Central memory CD8-positive, alpha-beta T cell (primary cell): ENCODE measurements at regions not wholly inside any gene's neighbourhood (a gene's known extent, or its start where the extent isn't known, plus 50 kb on each side); places are given as distances from the start of the nearest gene placed in this dataset.
"Not testable (repeated sequence)": the region's sequence is repeated elsewhere in the genome, so short reads cannot be mapped to it uniquely, and the experiment has no call there.

ENCODE experiments used
- ATAC-seq: fragments of 150-1000 bp; cut with Tn5 transposase; replicated peaks from 2 replicates; pipeline ENCODE4 v1.10.0; 2022; ENCODE audit warnings: mild to moderate bottlenecking, moderate FRiP score, moderate number of reproducible peaks; ENCODE audit not compliant: poor library complexity, severe bottlenecking; ENCODE audit errors: extremely low read depth
- DNase-seq, 2 donors: peaks; one replicate each; pipeline ENCODE4 v3.0.0; 2021; ENCODE audit warnings: low spot score in 2 of 2
- H3K27ac Mint-ChIP-seq: one replicate; pipeline ENCODE4 v1.8.0; 2022; ENCODE audit warnings: low read depth, mild to moderate bottlenecking, moderate library complexity, mixed read lengths
- H3K27me3 Mint-ChIP-seq: one replicate; pipeline ENCODE4 v1.8.0; 2022; ENCODE audit warnings: mixed read lengths
- H3K36me3 Mint-ChIP-seq: one replicate; pipeline ENCODE4 v1.8.0; 2022; ENCODE audit warnings: mild to moderate bottlenecking, moderate library complexity, mixed read lengths; ENCODE audit not compliant: insufficient read depth
- H3K4me1 Mint-ChIP-seq: one replicate; pipeline ENCODE4 v1.8.0; 2022; ENCODE audit warnings: mixed read lengths
- H3K4me3 Mint-ChIP-seq: one replicate; pipeline ENCODE4 v1.8.0; 2022; ENCODE audit warnings: mild to moderate bottlenecking, moderate library complexity, mixed read lengths
- H3K9me3 Mint-ChIP-seq: one replicate; pipeline ENCODE4 v1.8.0; 2022; ENCODE audit warnings: mixed read lengths

- not testable (repeated sequence) for H3K9me3 Mint-ChIP-seq, H3K36me3 Mint-ChIP-seq, H3K4me3 Mint-ChIP-seq, H3K27ac Mint-ChIP-seq
- H3K27me3 Mint-ChIP-seq = peaks cover 78% of the 10 kb centered on the region
- DNase-seq (peak; percentile 62 to 68), ATAC-seq (peak; percentile 86)
- H3K4me1 Mint-ChIP-seq = peaks cover 12% of the 10 kb centered on the region
These were observed 535.6 kb downstream of the TMEM121 start for GRCh38 chr14:106061877-106062500.

GRCh38 chr14:106062502-106063272, 536.3 kb downstream of the TMEM121 start:
- DNase-seq = no peak
- H3K36me3 Mint-ChIP-seq = no peaks in the 10 kb centered on the region
- H3K27ac Mint-ChIP-seq = no peak overlapping the region
- no peak overlapping the region for H3K4me3 Mint-ChIP-seq
- H3K9me3 Mint-ChIP-seq = no peaks in the 10 kb centered on the region
- H3K27me3 Mint-ChIP-seq = peaks cover 79% of the 10 kb centered on the region
- peaks cover 12% of the 10 kb centered on the region for H3K4me1 Mint-ChIP-seq
- no peak for ATAC-seq

GRCh38 chr14:106067935-106068334, 541.6 kb downstream of the TMEM121 start:
- H3K9me3 Mint-ChIP-seq = no peaks in the 10 kb centered on the region
- H3K27me3 Mint-ChIP-seq = peaks cover 85% of the 10 kb centered on the region
- ATAC-seq = no peak
- no peaks in the 10 kb centered on the region for H3K36me3 Mint-ChIP-seq
- H3K4me1 Mint-ChIP-seq = no peaks in the 10 kb centered on the region
- no peak for DNase-seq
- H3K4me3 Mint-ChIP-seq = no peak overlapping the region
- no peak overlapping the region for H3K27ac Mint-ChIP-seq

DNA sequence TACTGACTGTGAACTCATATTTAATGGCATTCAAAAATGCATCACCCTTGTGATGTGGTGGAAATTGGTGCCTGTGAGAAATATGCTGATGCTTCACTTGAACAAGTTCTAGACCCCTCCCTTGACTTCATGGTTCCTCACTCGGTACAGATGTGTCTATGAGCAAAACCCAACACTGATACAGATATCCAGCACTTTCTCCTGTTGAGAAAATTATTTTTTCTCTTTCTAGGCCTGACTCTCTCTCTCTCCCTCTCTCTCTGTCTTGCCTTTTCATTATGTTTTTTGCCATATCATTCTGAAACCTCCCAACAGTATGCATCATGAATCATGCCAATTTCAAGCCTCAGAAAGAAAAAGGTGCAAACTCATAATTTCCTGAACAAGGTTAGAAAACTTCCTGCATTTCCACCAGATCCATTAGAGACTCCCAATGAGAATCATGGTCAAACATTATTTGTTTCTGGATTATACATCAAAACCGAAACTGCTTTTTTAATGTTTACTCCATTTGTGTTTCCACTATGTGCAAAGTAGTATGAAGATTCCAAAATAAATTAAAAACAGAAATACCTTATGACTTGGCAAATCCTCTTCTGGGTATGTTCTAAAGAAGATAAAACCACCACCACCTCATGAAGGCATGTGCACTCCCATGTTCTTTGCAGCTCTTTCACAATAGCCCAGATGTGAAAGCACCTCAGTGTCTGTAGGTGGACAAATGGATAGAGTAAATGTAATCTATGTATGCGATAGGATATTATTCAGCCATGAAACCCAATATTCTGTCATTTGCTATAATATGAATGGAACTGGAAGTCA, 543.6 kb downstream of the TMEM121 start:
- no peak for DNase-seq
- no peaks in the 10 kb centered on the region for H3K9me3 Mint-ChIP-seq
- H3K4me1 Mint-ChIP-seq = no peaks in the 10 kb centered on the region
- H3K4me3 Mint-ChIP-seq = no peak overlapping the region
- H3K27ac Mint-ChIP-seq = no peak overlapping the region
- H3K27me3 Mint-ChIP-seq = peaks cover 77% of the 10 kb centered on the region
- H3K36me3 Mint-ChIP-seq = no peaks in the 10 kb centered on the region
- no peak for ATAC-seq

DNA sequence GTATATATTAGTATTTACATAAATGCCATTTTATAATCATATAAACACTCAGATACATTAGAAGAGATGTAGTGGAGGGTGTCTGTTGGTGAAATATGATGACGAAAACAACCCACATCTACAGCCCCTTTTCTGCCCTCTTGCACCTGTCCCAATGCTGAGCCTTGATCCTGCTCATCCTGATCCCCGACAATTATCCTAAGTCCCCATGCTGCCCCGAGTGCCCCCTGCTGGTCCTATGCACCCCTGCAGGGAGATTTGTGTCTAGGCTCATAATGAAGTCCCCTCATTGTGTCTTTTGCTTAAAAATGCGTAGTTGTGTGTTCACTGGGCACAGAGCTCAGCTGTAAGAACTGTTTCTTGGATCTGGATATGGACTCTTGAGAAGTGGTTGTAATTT, 554.5 kb downstream of the TMEM121 start:
- Mint-ChIP-seq H3K27ac (no peak overlapping the region), H3K9me3 (no peaks in the 10 kb centered on the region), H3K36me3 (no peaks in the 10 kb centered on the region), H3K4me1 (no peaks in the 10 kb centered on the region), H3K27me3 (peaks cover 40% of the 10 kb centered on the region), H3K4me3 (no peak overlapping the region)
- DNase-seq = no peak
- no peak for ATAC-seq

GRCh38 chr14:106081721-106082120, 555.3 kb downstream of the TMEM121 start:
- ATAC-seq, H3K27ac Mint-ChIP-seq, DNase-seq, H3K9me3 Mint-ChIP-seq, H3K4me1 Mint-ChIP-seq, H3K4me3 Mint-ChIP-seq, H3K36me3 Mint-ChIP-seq: not testable (repeated sequence)
- H3K27me3 Mint-ChIP-seq = peaks cover 40% of the 10 kb centered on the region

DNA sequence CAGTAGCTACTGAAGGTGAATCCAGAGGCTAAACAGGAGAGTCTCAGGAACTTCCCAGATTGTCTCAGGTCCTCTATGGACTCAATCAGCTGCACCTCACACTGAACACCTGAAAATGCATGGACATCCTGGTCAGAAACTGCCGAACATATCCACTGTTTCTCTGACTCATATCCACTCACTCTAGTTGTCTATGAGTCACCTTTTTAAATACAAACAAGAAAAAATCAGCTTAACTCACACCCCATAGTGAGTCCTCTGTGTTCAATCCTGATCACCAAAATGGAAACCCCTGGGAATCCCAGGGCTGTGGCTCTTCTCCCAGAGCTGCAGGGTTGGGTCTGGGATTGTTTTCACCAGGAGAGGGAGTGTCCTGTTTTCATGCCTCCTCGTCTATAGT, 556.7 kb downstream of the TMEM121 start:
- no peak for ATAC-seq
- peaks cover 29% of the 10 kb centered on the region for H3K27me3 Mint-ChIP-seq
- no peak overlapping the region for H3K4me3 Mint-ChIP-seq
- no peaks in the 10 kb centered on the region for H3K9me3 Mint-ChIP-seq
- H3K36me3 Mint-ChIP-seq = no peaks in the 10 kb centered on the region
- H3K27ac Mint-ChIP-seq = no peak overlapping the region
- H3K4me1 Mint-ChIP-seq = no peaks in the 10 kb centered on the region
- no peak for DNase-seq

DNA sequence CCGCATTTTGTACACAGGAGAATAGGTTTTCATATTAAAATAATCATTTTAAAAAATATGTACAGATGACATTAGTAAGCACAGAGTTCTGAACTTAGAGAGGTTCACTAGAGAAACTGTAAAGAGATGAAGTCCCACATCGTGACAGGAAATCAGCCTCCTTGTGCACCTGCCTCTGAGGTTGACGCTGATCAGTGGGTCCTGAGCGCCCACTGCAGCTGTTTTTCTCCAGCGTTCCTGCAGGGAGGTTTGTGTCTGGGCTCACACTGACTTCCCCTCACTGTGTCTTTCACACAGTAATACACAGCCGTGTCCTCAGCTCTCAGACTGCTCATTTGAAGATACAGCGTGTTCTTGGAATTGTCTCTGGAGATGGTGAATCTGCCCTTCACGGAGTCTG, 561.5 kb downstream of the TMEM121 start:
- no peak for DNase-seq
- no peaks in the 10 kb centered on the region for H3K9me3 Mint-ChIP-seq
- ATAC-seq = no peak
- no peaks in the 10 kb centered on the region for H3K27me3 Mint-ChIP-seq
- H3K27ac Mint-ChIP-seq = no peak overlapping the region
- no peak overlapping the region for H3K4me3 Mint-ChIP-seq
- H3K36me3 Mint-ChIP-seq = no peaks in the 10 kb centered on the region
- no peaks in the 10 kb centered on the region for H3K4me1 Mint-ChIP-seq

- H3K36me3 Mint-ChIP-seq, H3K27me3 Mint-ChIP-seq, H3K4me1 Mint-ChIP-seq, DNase-seq, H3K4me3 Mint-ChIP-seq, H3K9me3 Mint-ChIP-seq, H3K27ac Mint-ChIP-seq, ATAC-seq: not testable (repeated sequence)
These were observed 562.5 kb downstream of the TMEM121 start for GRCh38 chr14:106088860-106089259.

DNA sequence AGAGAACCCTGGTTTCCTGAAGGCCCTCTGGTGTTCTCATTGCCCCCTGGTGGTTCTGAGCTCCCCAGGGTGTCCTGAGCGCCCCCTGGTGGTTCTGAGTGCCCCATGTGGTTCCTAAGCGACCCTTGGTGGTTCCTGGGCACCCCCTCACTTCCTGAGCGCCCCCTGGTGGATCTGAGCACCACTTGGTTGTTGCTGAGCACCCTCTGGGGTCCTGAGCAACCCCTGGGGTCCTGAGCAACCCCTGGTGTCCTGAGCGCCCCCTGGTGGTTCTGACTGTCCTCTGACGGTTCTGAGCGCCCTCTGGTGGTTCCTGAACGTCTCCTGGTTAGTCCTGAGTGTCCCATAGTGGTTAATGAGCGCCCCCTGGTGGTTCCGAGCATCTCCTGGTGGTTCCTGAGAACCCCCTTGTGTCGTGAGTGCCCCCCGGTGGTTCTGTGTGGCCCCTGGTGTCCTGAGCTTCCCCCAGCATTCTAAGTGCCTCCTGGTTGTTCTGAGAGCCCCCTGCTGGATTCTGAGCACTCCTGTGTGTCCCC, 568.3 kb downstream of the TMEM121 start:
- no peak for ATAC-seq

GRCh38 chr14:106107703-106108102, 581.3 kb downstream of the TMEM121 start:
- H3K4me3 Mint-ChIP-seq = no peak overlapping the region
- ATAC-seq (no peak), DNase-seq (no peak)
- H3K36me3 Mint-ChIP-seq = no peaks in the 10 kb centered on the region
- H3K27me3 Mint-ChIP-seq = no peaks in the 10 kb centered on the region
- H3K9me3 Mint-ChIP-seq = no peaks in the 10 kb centered on the region
- no peaks in the 10 kb centered on the region for H3K4me1 Mint-ChIP-seq
- H3K27ac Mint-ChIP-seq = no peak overlapping the region

More for the DNA sequence above, 568.3 kb downstream of the TMEM121 start:
- H3K4me1 Mint-ChIP-seq = no peaks in the 10 kb centered on the region
- DNase-seq = no peak
- no peaks in the 10 kb centered on the region for H3K36me3 Mint-ChIP-seq
- no peak overlapping the region for H3K4me3 Mint-ChIP-seq
- H3K27ac Mint-ChIP-seq = no peak overlapping the region
- H3K9me3 Mint-ChIP-seq = no peaks in the 10 kb centered on the region
- H3K27me3 Mint-ChIP-seq = no peaks in the 10 kb centered on the region

- Mint-ChIP-seq H3K27me3 (no peaks in the 10 kb centered on the region), H3K4me3 (no peak overlapping the region), H3K4me1 (no peaks in the 10 kb centered on the region), H3K9me3 (no peaks in the 10 kb centered on the region), H3K27ac (no peak overlapping the region), H3K36me3 (no peaks in the 10 kb centered on the region)
- ATAC-seq (no peak), DNase-seq (no peak)
These were observed 583.0 kb downstream of the TMEM121 start for GRCh38 chr14:106109337-106109736.
